Endodermal cell (in vitro differentiated cells): ENCODE measurements at regions not wholly inside any gene's neighbourhood (a gene's known extent, or its start where the extent isn't known, plus 50 kb on each side); places are given as distances from the start of the nearest gene placed in this dataset.

ENCODE experiments used
- DNase-seq: peaks from one replicate; pipeline ENCODE4 v3.0.0-alpha.2; 2017
- H3K27ac ChIP-seq: 2 replicates; pipeline ENCODE4 v1.5.1; 2013; ENCODE audit warnings: mild to moderate bottlenecking, low read depth, low read length, moderate library complexity
- H3K27me3 ChIP-seq: 2 replicates; pipeline ENCODE4 v1.6.1; 2013; ENCODE audit warnings: mild to moderate bottlenecking, low read length, moderate library complexity; ENCODE audit not compliant: insufficient read depth, control insufficient read depth, poor library complexity, severe bottlenecking
- H3K36me3 ChIP-seq: 2 replicates; pipeline ENCODE4 v1.7.0; 2013; ENCODE audit warnings: mild to moderate bottlenecking, low read length, moderate library complexity; ENCODE audit not compliant: control insufficient read depth, insufficient read depth
- H3K4me1 ChIP-seq: one replicate; pipeline ENCODE4 v1.7.0; 2013; ENCODE audit warnings: low read length; ENCODE audit not compliant: control insufficient read depth, insufficient read depth
- H3K4me3 ChIP-seq: 2 replicates; pipeline ENCODE4 v1.5.1; 2013; ENCODE audit warnings: mild to moderate bottlenecking, low read length, moderate library complexity
- H3K9ac ChIP-seq: 2 replicates; pipeline ENCODE4 v1.6.1; 2013; ENCODE audit warnings: mild to moderate bottlenecking, low read length, moderate library complexity; ENCODE audit not compliant: poor library complexity, severe bottlenecking; ENCODE audit errors: extremely low read depth
- H3K9me3 ChIP-seq: 2 replicates; pipeline ENCODE4 v1.6.1; 2013; ENCODE audit warnings: mild to moderate bottlenecking, low read length, moderate library complexity; ENCODE audit not compliant: control insufficient read depth
- H3K27ac Mint-ChIP-seq: 2 replicates; pipeline ENCODE4 v1.8.0; 2020; ENCODE audit warnings: mixed read lengths
- H3K27me3 Mint-ChIP-seq: 2 replicates; pipeline ENCODE4 v1.8.0; 2021; ENCODE audit warnings: mild to moderate bottlenecking, mixed read lengths; ENCODE audit not compliant: insufficient read depth
- H3K36me3 Mint-ChIP-seq: 2 replicates; pipeline ENCODE4 v1.8.0; 2020; ENCODE audit warnings: low read depth, mixed read lengths
- H3K4me1 Mint-ChIP-seq: 2 replicates; pipeline ENCODE4 v1.8.0; 2020; ENCODE audit warnings: mixed read lengths
- H3K4me3 Mint-ChIP-seq: 2 replicates; pipeline ENCODE4 v1.8.0; 2020; ENCODE audit warnings: mild to moderate bottlenecking, moderate library complexity, mixed read lengths
- H3K9me3 Mint-ChIP-seq: 2 replicates; pipeline ENCODE4 v1.8.0; 2020; ENCODE audit warnings: mild to moderate bottlenecking, mixed read lengths
- WGBS, 2 experiments: methylation state at CpG; one replicate each; pipeline versions ENCODE4 v1.1.5 to v1.1.7; 2013; ENCODE audit warnings: missing lambda C conversion rate in 2 of 2, mixed read lengths in 1 of 2; ENCODE audit not compliant: insufficient coverage in 1 of 2, insufficient read length in 1 of 2; 5-methylcytosine and 5-hydroxymethylcytosine counted together
- TF ChIP-seq, protein P1 (sequence below): fragments of 200-600 bp; sonication (generic); conservative IDR thresholded peaks from 2 replicates; pipeline ENCODE4 v1.5.0; 2021; ENCODE audit warnings: antibody characterized with exemption, mild to moderate bottlenecking

- Histone ChIP-seq H3K4me1 (no peaks in the 10 kb centered on the region), H3K9ac (no peak overlapping the region), H3K9me3 (no peaks in the 10 kb centered on the region), H3K27ac (no peak overlapping the region), H3K36me3 (no peaks in the 10 kb centered on the region), H3K4me3 (no peak overlapping the region), H3K27me3 (peaks cover 28% of the 10 kb centered on the region)
- H3K27me3 Mint-ChIP-seq, result peaks cover 36% of the 10 kb centered on the region
- peaks cover 6% of the 10 kb centered on the region for H3K4me1 Mint-ChIP-seq
- WGBS, 2 experiments, result 88 to 92% methylated on average over 2 to 3 of the region's 3 CpGs
- no peak for DNase-seq
- TF ChIP-seq, protein P1, sequence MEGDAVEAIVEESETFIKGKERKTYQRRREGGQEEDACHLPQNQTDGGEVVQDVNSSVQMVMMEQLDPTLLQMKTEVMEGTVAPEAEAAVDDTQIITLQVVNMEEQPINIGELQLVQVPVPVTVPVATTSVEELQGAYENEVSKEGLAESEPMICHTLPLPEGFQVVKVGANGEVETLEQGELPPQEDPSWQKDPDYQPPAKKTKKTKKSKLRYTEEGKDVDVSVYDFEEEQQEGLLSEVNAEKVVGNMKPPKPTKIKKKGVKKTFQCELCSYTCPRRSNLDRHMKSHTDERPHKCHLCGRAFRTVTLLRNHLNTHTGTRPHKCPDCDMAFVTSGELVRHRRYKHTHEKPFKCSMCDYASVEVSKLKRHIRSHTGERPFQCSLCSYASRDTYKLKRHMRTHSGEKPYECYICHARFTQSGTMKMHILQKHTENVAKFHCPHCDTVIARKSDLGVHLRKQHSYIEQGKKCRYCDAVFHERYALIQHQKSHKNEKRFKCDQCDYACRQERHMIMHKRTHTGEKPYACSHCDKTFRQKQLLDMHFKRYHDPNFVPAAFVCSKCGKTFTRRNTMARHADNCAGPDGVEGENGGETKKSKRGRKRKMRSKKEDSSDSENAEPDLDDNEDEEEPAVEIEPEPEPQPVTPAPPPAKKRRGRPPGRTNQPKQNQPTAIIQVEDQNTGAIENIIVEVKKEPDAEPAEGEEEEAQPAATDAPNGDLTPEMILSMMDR, result no peak
- H3K36me3 Mint-ChIP-seq, result no peaks in the 10 kb centered on the region
- no peak overlapping the region for H3K27ac Mint-ChIP-seq
- H3K9me3 Mint-ChIP-seq, result no peaks in the 10 kb centered on the region
- H3K4me3 Mint-ChIP-seq, result no peak overlapping the region
Observed at GRCh38 chr14:101451166-101451565, 110.1 kb upstream of the DIO3 start.

DNA sequence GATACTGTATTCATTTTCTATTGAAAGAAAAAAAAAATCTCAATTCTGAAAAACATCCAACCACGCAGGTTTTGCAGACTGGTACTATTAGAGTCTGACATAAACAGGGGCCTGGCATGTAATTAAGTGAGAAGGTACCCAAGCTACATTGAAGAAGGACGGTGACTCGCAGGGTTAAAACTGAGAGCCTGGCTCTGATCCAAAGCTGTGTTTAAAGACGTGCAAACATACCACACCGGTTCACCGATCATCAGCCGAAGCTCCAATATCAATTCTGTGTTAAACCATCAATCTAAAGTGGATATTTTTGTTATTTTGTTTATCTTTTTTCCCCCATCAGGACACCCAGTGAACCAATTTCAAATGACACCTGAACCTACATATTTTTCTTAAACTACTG lies 108.1 kb upstream of the DIO3 start:
- Histone ChIP-seq H3K4me1 (no peaks in the 10 kb centered on the region), H3K36me3 (no peaks in the 10 kb centered on the region), H3K9me3 (no peaks in the 10 kb centered on the region), H3K27me3 (peaks cover 48% of the 10 kb centered on the region), H3K27ac (no peak overlapping the region), H3K9ac (no peak overlapping the region), H3K4me3 (no peak overlapping the region)
- Mint-ChIP-seq H3K4me3 (no peak overlapping the region), H3K9me3 (no peaks in the 10 kb centered on the region), H3K27ac (no peak overlapping the region), H3K36me3 (no peaks in the 10 kb centered on the region), H3K4me1 (peaks cover 9% of the 10 kb centered on the region), H3K27me3 (peaks cover 49% of the 10 kb centered on the region)
- 92% methylated on average over 7 of the region's 7 CpGs for WGBS, 2 experiments
- DNase-seq, result no peak
- TF ChIP-seq, protein P1, result no peak

DNA sequence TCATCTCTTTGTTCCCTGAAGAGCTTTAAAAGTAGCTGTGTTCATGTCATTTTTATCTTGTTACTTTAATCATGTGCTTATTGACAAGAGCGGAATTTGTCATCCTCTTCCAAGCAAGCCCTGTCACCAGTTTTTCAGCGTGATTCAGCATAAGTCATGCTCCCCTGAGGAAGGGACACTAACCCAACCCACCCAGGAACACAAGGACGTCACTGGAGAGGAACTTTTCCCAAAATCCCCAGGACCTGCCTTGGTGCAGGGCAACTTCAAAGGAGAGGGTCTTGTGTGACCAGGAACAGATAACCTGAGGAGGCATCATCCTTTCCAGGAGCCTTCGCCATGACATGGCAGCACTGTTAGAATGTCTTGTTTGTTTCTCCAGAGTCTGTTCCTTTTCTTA lies 107.1 kb upstream of the DIO3 start:
- Histone ChIP-seq H3K9ac (no peak overlapping the region), H3K4me1 (no peaks in the 10 kb centered on the region), H3K27me3 (peaks cover 58% of the 10 kb centered on the region), H3K36me3 (no peaks in the 10 kb centered on the region), H3K4me3 (no peak overlapping the region), H3K9me3 (no peaks in the 10 kb centered on the region), H3K27ac (no peak overlapping the region)
- TF ChIP-seq, protein P1, result no peak
- H3K27ac Mint-ChIP-seq, result no peak overlapping the region
- H3K4me3 Mint-ChIP-seq, result no peak overlapping the region
- H3K36me3 Mint-ChIP-seq, result no peaks in the 10 kb centered on the region
- WGBS, 2 experiments, result 87 to 92% methylated on average over 2 to 4 of the region's 4 CpGs
- DNase-seq, result no peak
- H3K9me3 Mint-ChIP-seq, result no peaks in the 10 kb centered on the region
- peaks cover 9% of the 10 kb centered on the region for H3K4me1 Mint-ChIP-seq
- H3K27me3 Mint-ChIP-seq, result peaks cover 52% of the 10 kb centered on the region
